OCI-LY3 (cell line): ENCODE measurements at regions not wholly inside any gene's neighbourhood (a gene's known extent, or its start where the extent isn't known, plus 50 kb on each side); places are given as distances from the start of the nearest gene placed in this dataset.

Experiments
- CTCF ChIP-seq: fragments of 200-600, 300-600 bp; sonication (generic); IDR thresholded peaks from 2 replicates; pipeline ENCODE4 v1.5.1; 2014; ENCODE audit warnings: antibody characterized with exemption, low read length, low read depth
- EZH2phosphoT487 ChIP-seq: fragments of 200-600 bp; shearing (Covaris generic); IDR thresholded peaks from 2 replicates; pipeline ENCODE4 v1.6.1; 2018; ENCODE audit warnings: antibody characterized with exemption, mixed run types, low read depth

GRCh38 chr9:106065579-106066214 is 371.4 kb downstream of the TMEM38B start:
- TF ChIP-seq CTCF (no peak), EZH2phosphoT487 (no peak)
